Breast epithelium (tissue), 3 donors: ENCODE measurements at regions not wholly inside any gene's neighbourhood (a gene's known extent, or its start where the extent isn't known, plus 50 kb on each side); places are given as distances from the start of the nearest gene placed in this dataset.

Experiments
- CTCF ChIP-seq, 3 donors: fragments of 450-650 bp; IDR thresholded peaks; one replicate each; pipeline ENCODE4 v1.5.1; 2016 to 2017; ENCODE audit warnings: antibody characterized with exemption in 3 of 3, mild to moderate bottlenecking in 3 of 3, moderate library complexity in 3 of 3
- POLR2A ChIP-seq: fragments of 450-650 bp; IDR thresholded peaks from one replicate; pipeline ENCODE4 v1.6.1; 2016; ENCODE audit warnings: antibody characterized with exemption, mild to moderate bottlenecking, moderate library complexity
- POLR2AphosphoS5 ChIP-seq, 3 donors: sonication (generic); formaldehyde crosslinking; IDR thresholded peaks; one replicate each; pipeline ENCODE4 v1.6.1; 2017; ENCODE audit warnings: antibody characterized with exemption in 3 of 3

GRCh38 chr11:115674176-115674936, 170.1 kb upstream of the CADM1 start:
- TF ChIP-seq CTCF (IDR thresholded peaks at IDR 0.05) (no peak), POLR2AphosphoS5 (IDR thresholded peaks at IDR 0.05) (no peak), POLR2A (no peak)
